ENCODE measurements at regions not wholly inside any gene's neighbourhood (a gene's known extent, or its start where the extent isn't known, plus 50 kb on each side); places are given as distances from the start of the nearest gene placed in this dataset.

DNA sequence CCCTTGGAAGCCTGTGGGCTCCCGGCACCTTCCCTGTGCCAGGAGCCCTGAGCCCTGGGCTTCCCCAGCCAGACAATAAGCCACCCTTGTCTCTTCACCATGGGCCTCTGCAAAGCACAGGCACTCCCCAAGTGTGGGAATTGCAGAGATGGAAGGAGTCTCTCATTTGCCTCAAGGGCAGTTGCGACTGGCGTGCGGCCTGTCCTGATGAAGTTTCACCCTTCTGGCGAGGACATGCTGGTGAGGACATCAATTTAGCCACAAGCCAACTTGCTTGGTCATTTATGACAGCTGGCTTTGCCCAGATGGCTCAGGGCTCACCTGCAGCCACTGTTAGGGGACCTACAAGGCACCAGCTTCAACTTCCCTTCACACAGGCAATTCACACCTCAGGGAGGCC, 180.2 kb downstream of the ANAPC1 start:
- DNase-seq (ENCODE audit: low spot score): no peak
- in situ Hi-C loops (cut with MboI; ENCODE audit: low sequenced_read_pairs, unreplicated experiment): loop anchor here (25.0 kb wide), 1 partner anchor 566 kb away; no protein-coding TSS in a partner anchor
- TF ChIP-seq CTCF (IDR thresholded peaks at IDR 0.05; ENCODE audit: borderline replicate concordance, control extremely low read depth, extremely low read depth, insufficient read depth, missing control alignments): no peak

DNA sequence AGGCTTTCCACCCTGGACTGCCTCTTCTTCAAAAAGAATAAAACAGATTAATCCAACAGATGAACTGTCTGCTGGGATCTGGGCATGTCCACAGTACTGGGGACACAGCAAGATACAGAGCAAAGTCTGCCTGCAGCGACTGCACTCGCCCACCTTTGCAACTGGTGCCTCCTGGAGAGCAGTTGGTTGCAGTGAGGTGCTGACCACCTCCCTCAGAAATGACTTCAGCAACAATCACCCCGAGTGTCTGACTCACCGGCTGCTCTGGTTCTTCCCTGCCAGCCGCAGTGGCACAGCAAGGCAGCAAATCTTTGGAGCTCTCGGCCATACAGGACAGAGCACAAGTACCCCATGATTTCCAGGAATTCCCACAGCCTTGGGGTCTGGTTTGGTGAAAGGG, 179.7 kb downstream of the ANAPC1 start:
- DNase-seq (ENCODE audit: low spot score): no peak
- no peak for TF ChIP-seq CTCF (IDR thresholded peaks at IDR 0.05; ENCODE audit: borderline replicate concordance, control extremely low read depth, extremely low read depth, insufficient read depth, missing control alignments)
- in situ Hi-C loops (cut with MboI; ENCODE audit: low sequenced_read_pairs, unreplicated experiment): loop anchor here (25.0 kb wide), 1 partner anchor 567 kb away; no protein-coding TSS in a partner anchor

GRCh38 chr2:111705239-111705638, 178.8 kb downstream of the ANAPC1 start:
- in situ Hi-C loops (cut with MboI; ENCODE audit: low sequenced_read_pairs, unreplicated experiment): loop anchor here (25.0 kb wide), 1 partner anchor 568 kb away; no protein-coding TSS in a partner anchor
- DNase-seq (ENCODE audit: low spot score): no peak
- no peak for TF ChIP-seq CTCF (IDR thresholded peaks at IDR 0.05; ENCODE audit: borderline replicate concordance, control extremely low read depth, extremely low read depth, insufficient read depth, missing control alignments)

DNA sequence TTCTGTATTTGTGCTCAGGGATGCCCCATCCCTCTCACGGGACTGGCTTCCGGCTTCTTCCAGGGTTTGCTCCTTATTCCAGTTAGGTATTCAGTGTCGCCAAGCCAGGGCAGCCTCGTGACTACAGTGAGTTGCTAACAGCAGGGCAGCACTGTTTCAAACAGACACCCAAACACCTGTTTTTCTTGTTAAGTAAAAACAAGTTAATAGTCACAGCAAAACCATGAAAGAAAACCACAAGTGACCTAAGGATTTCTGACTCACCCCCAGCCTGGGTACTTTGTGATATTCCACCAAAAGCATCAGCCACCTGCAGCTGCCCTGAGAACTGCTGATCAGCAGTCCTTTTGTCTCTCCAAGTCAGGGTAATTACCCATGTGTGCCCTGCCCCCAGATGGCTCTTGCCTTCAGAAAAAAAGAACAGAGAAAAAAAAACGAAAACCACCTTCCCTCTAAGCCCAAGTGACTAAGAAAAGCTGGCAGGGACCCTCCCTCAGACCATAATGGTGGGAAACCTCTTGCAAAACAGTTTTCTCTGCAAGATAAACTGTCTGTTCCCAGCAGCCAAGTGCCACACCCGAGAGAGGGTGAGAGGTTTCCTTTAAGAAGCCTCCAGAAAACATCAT, 178.2 kb downstream of the ANAPC1 start:
- TF ChIP-seq CTCF (IDR thresholded peaks at IDR 0.05; ENCODE audit: borderline replicate concordance, control extremely low read depth, extremely low read depth, insufficient read depth, missing control alignments): no peak
- peak; percentile 61 for DNase-seq (ENCODE audit: low spot score)
- in situ Hi-C loops (cut with MboI; ENCODE audit: low sequenced_read_pairs, unreplicated experiment): loop anchor here (25.0 kb wide), 1 partner anchor 569 kb away; no protein-coding TSS in a partner anchor

GRCh38 chr2:111706481-111707001, 177.5 kb downstream of the ANAPC1 start:
- DNase-seq (ENCODE audit: low spot score): no peak
- in situ Hi-C loops (cut with MboI; ENCODE audit: low sequenced_read_pairs, unreplicated experiment): loop anchor here (25.0 kb wide), 1 partner anchor 569 kb away; no protein-coding TSS in a partner anchor
- TF ChIP-seq CTCF (IDR thresholded peaks at IDR 0.05; ENCODE audit: borderline replicate concordance, control extremely low read depth, extremely low read depth, insufficient read depth, missing control alignments): no peak

- in situ Hi-C loops (cut with MboI; ENCODE audit: low sequenced_read_pairs, unreplicated experiment): loop anchor here (25.0 kb wide), 1 partner anchor 570 kb away; no protein-coding TSS in a partner anchor
- DNase-seq (ENCODE audit: low spot score): no peak
- TF ChIP-seq CTCF (IDR thresholded peaks at IDR 0.05; ENCODE audit: borderline replicate concordance, control extremely low read depth, extremely low read depth, insufficient read depth, missing control alignments): no peak
Observed at GRCh38 chr2:111707700-111708099, 176.3 kb downstream of the ANAPC1 start.
